GM12878 (cell line): ENCODE measurements at regions not wholly inside any gene's neighbourhood (a gene's known extent, or its start where the extent isn't known, plus 50 kb on each side); places are given as distances from the start of the nearest gene placed in this dataset.
A peak's percentile ranks its signal among the peaks of the same experiment; 100 is the strongest.

Experiments used
- ATAC-seq: fragments of 200-7000 bp; cut with Tn5 transposase; 3 replicates; pipeline ENCODE4 v1.9.1; 2020; ENCODE audit warnings: mild to moderate bottlenecking, moderate library complexity
- BruUV-seq: library from RNA; stranded (reverse); fragments of 400-500 nt; replicated peaks from 2 replicates; lab custom pipeline; 2021; lab: Mats Ljungman, UMichigan
- CTCF ChIA-PET: fragments of 300-600 bp; sonication (Branson Sonifier 250); formaldehyde crosslinking; extraction: SDS; loops from one replicate; lab custom pipeline; 2021; ENCODE audit warnings: inconsistent platforms; lab: Yijun Ruan, JAX
- POLR2A ChIA-PET: fragments of 350-600 bp; formaldehyde crosslinking; extraction: SDS; loops from one replicate; lab custom pipeline; 2021; ENCODE audit warnings: inconsistent platforms; lab: Charles Lee
- RAD21 ChIA-PET: fragments of 300-600 bp; sonication (Branson Sonifier 250); formaldehyde crosslinking; loops from one replicate; lab custom pipeline; 2023; ENCODE audit warnings: antibody characterized with exemption; ENCODE audit not compliant: unreplicated experiment; lab: Charles Lee
- SMC1A ChIA-PET: fragments of 300-600 bp; sonication (Branson Sonifier 250); formaldehyde crosslinking; loops from one replicate; lab custom pipeline; 2023; ENCODE audit not compliant: unreplicated experiment, uncharacterized antibody; lab: Charles Lee
- DNase-seq: peaks from one replicate; pipeline ENCODE4 v3.0.0-alpha.2; 2011; ENCODE audit warnings: low read depth, low spot score
- FAIRE-seq: peaks from 3 replicates; lab custom pipeline; 2011; peaks lifted over from hg19 to GRCh38; lab: Jason Lieb, UNC
- H2AFZ ChIP-seq: 2 replicates; pipeline ENCODE4 v1.6.0; 2011; ENCODE audit warnings: low read depth, low read length, control low read depth; ENCODE audit not compliant: control insufficient read depth
- H3K27ac ChIP-seq: 2 replicates; pipeline ENCODE4 v1.5.1; 2011; ENCODE audit warnings: control low read depth; ENCODE audit not compliant: control insufficient read depth, insufficient read depth
- H3K27me3 ChIP-seq, 2 experiments: replicated peaks in 1 of 2; 2 replicates each; pipeline versions ENCODE4 v1.6.0 to v1.6.1; 2011; ENCODE audit warnings: low read length in 1 of 2; ENCODE audit not compliant: control insufficient read depth in 2 of 2, insufficient read depth in 2 of 2
- H3K36me3 ChIP-seq, 2 experiments: 2 replicates each; pipeline ENCODE4 v1.5.1; 2011; ENCODE audit warnings: low read length in 1 of 2; ENCODE audit not compliant: control insufficient read depth in 2 of 2, insufficient read depth in 2 of 2
- H3K4me1 ChIP-seq: 2 replicates; pipeline ENCODE4 v1.6.1; 2011; ENCODE audit warnings: mild to moderate bottlenecking, low read length, moderate library complexity, mixed read lengths; ENCODE audit not compliant: control insufficient read depth, insufficient read depth
- H3K4me2 ChIP-seq: 2 replicates; pipeline ENCODE4 v1.6.0; 2011; ENCODE audit warnings: control low read depth; ENCODE audit not compliant: control insufficient read depth, insufficient read depth
- H3K4me3 ChIP-seq: fragments of 200-600 bp; sonication (generic); 2 replicates; pipeline ENCODE4 v1.5.1; 2016
- H3K79me2 ChIP-seq: 2 replicates; pipeline ENCODE4 v1.6.0; 2011; ENCODE audit warnings: low read length; ENCODE audit not compliant: control insufficient read depth, insufficient read depth
- H3K9ac ChIP-seq: 2 replicates; pipeline ENCODE4 v1.8.0; 2011; ENCODE audit warnings: low read length, control low read depth, mixed read lengths; ENCODE audit not compliant: control insufficient read depth, insufficient read depth
- H3K9me3 ChIP-seq: replicated peaks from 3 replicates; pipeline ENCODE4 v1.5.1; 2011; ENCODE audit warnings: mild to moderate bottlenecking, low read length; ENCODE audit not compliant: control insufficient read depth, insufficient read depth
- H4K20me1 ChIP-seq: 2 replicates; pipeline ENCODE4 v1.6.0; 2011; ENCODE audit not compliant: control insufficient read depth, insufficient read depth
- BACH1 ChIP-seq: fragments of 450-650 bp; IDR thresholded peaks from 2 replicates; pipeline ENCODE4 v1.6.1; 2017; ENCODE audit warnings: mild to moderate bottlenecking, borderline replicate concordance
- BCL3 ChIP-seq: IDR thresholded peaks from 2 replicates; pipeline ENCODE4 v1.6.1; 2011; ENCODE audit warnings: borderline replicate concordance, low read depth, mild to moderate bottlenecking, moderate library complexity, low read length; ENCODE audit not compliant: insufficient read depth, poor library complexity, severe bottlenecking
- CTCF ChIP-seq, 3 experiments: IDR thresholded peaks in 2 of 3; conservative IDR thresholded peaks in 1 of 3; 2 replicates each; pipeline ENCODE4 v1.5.1; 2011; ENCODE audit warnings: low read depth in 3 of 3, low read length in 3 of 3, mild to moderate bottlenecking in 3 of 3, control low read depth in 2 of 3, moderate library complexity in 2 of 3, inconsistent platforms in 1 of 3, mixed read lengths in 1 of 3; ENCODE audit not compliant: control insufficient read depth in 2 of 3, insufficient read depth in 1 of 3; ENCODE audit errors: extremely low read depth in 1 of 3
- EGR1 ChIP-seq, 2 experiments: IDR thresholded peaks; 1 replicate in 1 of 2; 2 replicates in 1 of 2; pipeline ENCODE4 v1.6.1; 2011 to 2012; ENCODE audit warnings: low read depth in 2 of 2, low read length in 2 of 2, borderline replicate concordance in 1 of 2, mild to moderate bottlenecking in 1 of 2, moderate library complexity in 1 of 2
- JUND ChIP-seq: IDR thresholded peaks from 2 replicates; pipeline ENCODE4 v1.6.1; 2012; ENCODE audit warnings: low read depth, mild to moderate bottlenecking, low read length, improper control_type of control experiment, moderate library complexity
- MEF2B ChIP-seq: fragments of 450-650 bp; IDR thresholded peaks from 2 replicates; pipeline ENCODE4 v1.6.1; 2018; ENCODE audit warnings: mild to moderate bottlenecking, moderate library complexity; ENCODE audit not compliant: partially characterized antibody, poor library complexity, severe bottlenecking
- RAD51 ChIP-seq: fragments of 450-650 bp; IDR thresholded peaks from 2 replicates; pipeline ENCODE4 v1.6.1; 2016; ENCODE audit warnings: moderate library complexity, mild to moderate bottlenecking, inconsistent platforms
- RELA ChIP-seq: fragments of 450-650 bp; IDR thresholded peaks from 2 replicates; pipeline ENCODE4 v1.8.0; 2014; ENCODE audit warnings: borderline replicate concordance; ENCODE audit not compliant: partially characterized antibody
- RUNX3 ChIP-seq: IDR thresholded peaks from 2 replicates; pipeline ENCODE4 v1.6.1; 2012; ENCODE audit warnings: low read length, inconsistent platforms
- SMAD5 ChIP-seq: IDR thresholded peaks from 2 replicates; pipeline ENCODE4 v1.6.1; 2016; ENCODE audit warnings: antibody characterized with exemption, low read depth
- WGBS: methylation state at CpG from one replicate; pipeline ENCODE4 v1.1.6; 2016; ENCODE audit warnings: low lambda C conversion rate; ENCODE audit not compliant: insufficient replicate concordance, insufficient coverage; ENCODE audit errors: missing lambda C conversion rate; 5-methylcytosine and 5-hydroxymethylcytosine counted together
- in situ Hi-C: fragments of 300-500 bp; cut with MboI; formaldehyde crosslinking; loops from 9 replicates; pipeline ENCODE4 v1.14.3; 2018; ENCODE audit warnings: mixed read lengths
- intact Hi-C: fragments of 100-400 bp; cut with micrococcal nuclease; formaldehyde crosslinking; loops from one replicate; pipeline ENCODE4 v1.14.2; 2022; ENCODE audit not compliant: unreplicated experiment

- TF ChIP-seq MEF2B = no peak
- no peak for TF ChIP-seq JUND
- no peak for TF ChIP-seq SMAD5
- no peak for TF ChIP-seq BACH1
- no peak for TF ChIP-seq RAD51
- TF ChIP-seq BCL3 = no peak
- TF ChIP-seq EGR1 (IDR thresholded peaks at IDR 0.05; ENCODE audit: borderline replicate concordance in 1 of 2, low read depth in 2 of 2, low read length in 2 of 2) = no peak
- no peak for TF ChIP-seq CTCF (IDR thresholded peaks at IDR 0.05 in 2 of 3, conservative IDR thresholded peaks at IDR 0.05 in 1 of 3; ENCODE audit: control insufficient read depth in 2 of 3, extremely low read depth in 1 of 3, insufficient read depth in 1 of 3, low read depth in 3 of 3, low read length in 3 of 3)
These were observed 305.5 kb upstream of the TACR3 start (continued) for GRCh38 chr4:104025251-104025650.

- ChIA-PET POLR2A (no interaction called here), CTCF (no interaction called here), SMC1A (no interaction called here)
- H3K9me3 ChIP-seq = no peaks in the 10 kb centered on the region; the same call in 2 of the 3 replicates
- FAIRE-seq = no peak
- no peak overlapping the region for H3K9ac ChIP-seq
- intact Hi-C loops = no loop called here
- H3K27me3 ChIP-seq = no peaks in the 10 kb centered on the region
- no TSS peak for BruUV-seq
- WGBS = 32% methylated on average over 4 of the region's 4 CpGs
- 0 out of 2 replicates have a peak, but pooled peaks have one; percentile 5 for TF ChIP-seq RUNX3
- no peak for TF ChIP-seq RELA
- TF ChIP-seq, all 136 proteins: peak for 1
- H3K4me3 ChIP-seq = no peak overlapping the region
- H3K4me1 ChIP-seq = no peaks in the 10 kb centered on the region
- RAD21 ChIA-PET = no interaction called here
- DNase-seq = no peak
- H4K20me1 ChIP-seq = no peaks in the 10 kb centered on the region
- H3K36me3 ChIP-seq = no peaks in the 10 kb centered on the region
- in situ Hi-C loops = no loop called here
- H3K79me2 ChIP-seq = no peaks in the 10 kb centered on the region
- H2AFZ ChIP-seq = peak overlapping the region; percentile 83
- H3K27ac ChIP-seq = no peak overlapping the region; the same call in 1 of the 2 replicates
- H3K4me2 ChIP-seq = 0 out of 2 replicates have a peak overlapping the region, but pooled peaks have one; percentile 1
- peak; percentile 59 for ATAC-seq
These were observed 303.0 kb upstream of the TACR3 start for GRCh38 chr4:104022831-104023230.
